ENCODE measurements at regions not wholly inside any gene's neighbourhood (a gene's known extent, or its start where the extent isn't known, plus 50 kb on each side); places are given as distances from the start of the nearest gene placed in this dataset.
"Not testable (repeated sequence)": the region's sequence is repeated elsewhere in the genome, so short reads cannot be mapped to it uniquely, and the experiment has no call there.

- no peak overlapping the region for H3K4me3 ChIP-seq (ENCODE audit: low read depth, low read length)
- TF ChIP-seq CTCF (conservative IDR thresholded peaks at IDR 0.05; ENCODE audit: low read depth, low read length), result no peak
- peak; percentile 20 for DNase-seq (ENCODE audit: low read depth)
Observed at GRCh38 chr2:192499476-192499875, 304.7 kb upstream of the TMEFF2 start.

GRCh38 chr2:192498747-192499146 is 304.0 kb upstream of the TMEFF2 start:
- no peak for DNase-seq (ENCODE audit: low read depth)
- TF ChIP-seq CTCF (conservative IDR thresholded peaks at IDR 0.05; ENCODE audit: low read depth, low read length), result no peak
- no peak overlapping the region for H3K4me3 ChIP-seq (ENCODE audit: low read depth, low read length)

- not testable (repeated sequence) for DNase-seq (ENCODE audit: low read depth); H3K4me3 ChIP-seq (ENCODE audit: low read depth, low read length)
Observed at GRCh38 chr2:192488158-192488557, 293.4 kb upstream of the TMEFF2 start.

- DNase-seq (ENCODE audit: low read depth), result no peak
- TF ChIP-seq CTCF (conservative IDR thresholded peaks at IDR 0.05; ENCODE audit: low read depth, low read length), result no peak
- no peak overlapping the region for H3K4me3 ChIP-seq (ENCODE audit: low read depth, low read length)
Observed at GRCh38 chr2:192487636-192488035, 292.9 kb upstream of the TMEFF2 start.

GRCh38 chr2:192484903-192485302 is 290.2 kb upstream of the TMEFF2 start:
- no peak overlapping the region for H3K4me3 ChIP-seq (ENCODE audit: low read depth, low read length)
- no peak for TF ChIP-seq CTCF (conservative IDR thresholded peaks at IDR 0.05; ENCODE audit: low read depth, low read length)
- no peak for DNase-seq (ENCODE audit: low read depth)

- no peak for DNase-seq (ENCODE audit: low read depth)
- TF ChIP-seq CTCF (conservative IDR thresholded peaks at IDR 0.05; ENCODE audit: low read depth, low read length), result no peak
- H3K4me3 ChIP-seq (ENCODE audit: low read depth, low read length), result no peak overlapping the region
Observed at GRCh38 chr2:192480984-192481383, 286.3 kb upstream of the TMEFF2 start.

- H3K4me3 ChIP-seq (ENCODE audit: low read depth, low read length), result no peak overlapping the region
- no peak for DNase-seq (ENCODE audit: low read depth)
- TF ChIP-seq CTCF (conservative IDR thresholded peaks at IDR 0.05; ENCODE audit: low read depth, low read length), result no peak
Observed at GRCh38 chr2:192473331-192473730, 278.6 kb upstream of the TMEFF2 start.

- no peak overlapping the region for H3K4me3 ChIP-seq (ENCODE audit: low read depth, low read length)
- no peak for TF ChIP-seq CTCF (conservative IDR thresholded peaks at IDR 0.05; ENCODE audit: low read depth, low read length)
- no peak for DNase-seq (ENCODE audit: low read depth)
Observed at GRCh38 chr2:192471982-192472381, 277.2 kb upstream of the TMEFF2 start.
